HUES6 (cell line): ENCODE measurements at regions not wholly inside any gene's neighbourhood (a gene's known extent, or its start where the extent isn't known, plus 50 kb on each side); places are given as distances from the start of the nearest gene placed in this dataset.

Source experiments
- H3K27ac ChIP-seq: 2 replicates; pipeline ENCODE4 v1.7.0; 2013; ENCODE audit warnings: low read depth, mild to moderate bottlenecking, low read length, inconsistent platforms
- H3K27me3 ChIP-seq: 2 replicates; pipeline ENCODE4 v1.6.1; 2013; ENCODE audit warnings: low read length; ENCODE audit not compliant: control insufficient read depth, insufficient read depth
- H3K36me3 ChIP-seq: 2 replicates; pipeline ENCODE4 v1.6.1; 2013; ENCODE audit warnings: low read length; ENCODE audit not compliant: control insufficient read depth, insufficient read depth
- H3K4me1 ChIP-seq: 2 replicates; pipeline ENCODE4 v1.6.1; 2013; ENCODE audit warnings: low read length; ENCODE audit not compliant: control insufficient read depth, insufficient read depth
- H3K4me3 ChIP-seq: 2 replicates; pipeline ENCODE4 v1.5.1; 2013; ENCODE audit warnings: low read depth, low read length
- H3K9ac ChIP-seq: one replicate; pipeline ENCODE4 v1.6.1; 2013; ENCODE audit warnings: mild to moderate bottlenecking, low read length
- H3K9me3 ChIP-seq: 2 replicates; pipeline ENCODE4 v1.6.1; 2013; ENCODE audit warnings: low read depth, low read length; ENCODE audit not compliant: control insufficient read depth, insufficient read depth

DNA sequence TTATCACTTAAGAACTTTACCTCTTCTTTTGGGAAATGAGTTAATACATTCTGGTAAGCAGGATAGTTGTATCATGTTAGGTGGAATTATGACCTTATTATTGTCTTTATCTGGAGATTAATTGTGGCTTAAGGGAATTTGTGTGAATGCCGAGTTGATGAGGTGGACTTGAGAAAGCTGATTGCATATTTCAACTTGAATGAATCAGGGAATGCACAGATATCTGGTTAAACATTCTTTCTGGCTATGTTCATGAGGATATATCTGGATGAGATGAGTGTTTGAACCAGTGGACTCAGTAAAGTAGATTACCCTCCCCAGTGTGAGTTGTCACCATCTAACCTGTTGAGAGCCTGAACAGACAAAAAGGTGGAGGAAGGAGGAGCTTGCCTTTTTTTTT, 326.1 kb upstream of the GOT2 start:
- H3K27me3 ChIP-seq, result no peaks in the 10 kb centered on the region
- H3K27ac ChIP-seq, result no peak overlapping the region
- H3K9me3 ChIP-seq, result no peaks in the 10 kb centered on the region
- H3K4me1 ChIP-seq, result no peaks in the 10 kb centered on the region
- H3K9ac ChIP-seq, result no peak overlapping the region
- no peaks in the 10 kb centered on the region for H3K36me3 ChIP-seq
- H3K4me3 ChIP-seq, result no peak overlapping the region

DNA sequence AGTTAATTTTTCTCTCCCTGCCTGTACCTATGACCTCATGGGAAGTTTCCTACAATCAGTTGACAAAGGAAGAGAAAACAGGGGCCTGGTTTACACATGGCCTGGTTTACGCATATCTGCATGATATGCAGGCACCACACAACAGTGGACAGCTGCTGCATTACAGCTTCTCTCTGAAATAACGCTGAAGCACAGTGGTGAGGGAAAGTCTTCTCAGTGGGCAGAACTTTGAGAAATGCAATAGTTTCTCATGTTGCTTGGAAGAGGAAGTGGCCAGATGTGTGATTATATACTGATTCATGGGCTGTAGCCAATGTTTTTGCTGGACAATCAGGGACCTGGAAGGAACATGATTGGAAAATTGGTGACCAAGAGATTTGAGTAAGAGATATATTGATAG, 324.1 kb upstream of the GOT2 start:
- H3K36me3 ChIP-seq, result no peaks in the 10 kb centered on the region
- no peak overlapping the region for H3K27ac ChIP-seq
- H3K9ac ChIP-seq, result no peak overlapping the region
- H3K27me3 ChIP-seq, result no peaks in the 10 kb centered on the region
- H3K4me1 ChIP-seq, result no peaks in the 10 kb centered on the region
- H3K4me3 ChIP-seq, result no peak overlapping the region
- no peaks in the 10 kb centered on the region for H3K9me3 ChIP-seq

DNA sequence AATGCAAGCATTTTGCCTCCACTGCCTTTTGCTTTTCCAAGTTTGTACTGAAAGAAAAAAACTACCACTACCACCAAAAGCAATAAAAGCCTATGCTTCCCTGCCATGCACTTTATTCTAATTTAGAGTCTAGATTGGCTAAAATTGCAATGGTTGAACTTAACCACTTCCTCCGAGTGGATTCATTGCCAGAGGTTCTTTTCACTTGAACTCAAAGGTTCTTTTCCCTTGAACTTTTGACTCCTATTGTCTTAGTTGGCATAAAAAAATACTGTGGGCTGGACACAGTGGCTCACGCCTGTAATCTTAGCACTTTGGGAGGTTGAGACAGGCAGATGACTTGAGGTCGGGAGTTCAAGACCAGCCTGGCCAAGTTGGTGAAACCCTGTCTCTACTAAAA, 319.8 kb upstream of the GOT2 start:
- Histone ChIP-seq H3K27me3 (no peaks in the 10 kb centered on the region), H3K9ac (no peak overlapping the region), H3K27ac (no peak overlapping the region), H3K4me3 (no peak overlapping the region), H3K9me3 (no peaks in the 10 kb centered on the region), H3K4me1 (no peaks in the 10 kb centered on the region), H3K36me3 (no peaks in the 10 kb centered on the region)

DNA sequence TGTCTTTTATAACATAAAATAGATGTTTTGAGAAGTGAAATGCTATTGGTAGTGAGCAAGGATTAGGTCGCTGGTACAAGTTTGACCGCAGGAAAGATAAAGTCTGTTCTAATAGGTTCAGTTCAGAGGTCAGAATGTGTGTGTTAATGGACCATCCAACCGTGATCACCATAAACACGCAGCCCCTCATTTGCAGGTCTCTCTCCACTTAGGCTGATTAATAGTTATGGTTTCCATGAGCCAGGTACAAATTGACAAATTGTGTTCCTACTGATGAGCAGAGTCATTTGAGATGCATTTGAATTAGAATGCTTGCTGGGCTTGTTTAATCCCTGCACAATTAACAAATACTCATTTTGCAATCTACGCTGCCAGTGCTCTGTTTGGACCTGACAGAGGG, 318.1 kb upstream of the GOT2 start:
- H3K9me3 ChIP-seq, result no peaks in the 10 kb centered on the region
- H3K27me3 ChIP-seq, result no peaks in the 10 kb centered on the region
- no peaks in the 10 kb centered on the region for H3K4me1 ChIP-seq
- H3K36me3 ChIP-seq, result no peaks in the 10 kb centered on the region
- no peak overlapping the region for H3K27ac ChIP-seq
- no peak overlapping the region for H3K9ac ChIP-seq
- H3K4me3 ChIP-seq, result no peak overlapping the region

DNA sequence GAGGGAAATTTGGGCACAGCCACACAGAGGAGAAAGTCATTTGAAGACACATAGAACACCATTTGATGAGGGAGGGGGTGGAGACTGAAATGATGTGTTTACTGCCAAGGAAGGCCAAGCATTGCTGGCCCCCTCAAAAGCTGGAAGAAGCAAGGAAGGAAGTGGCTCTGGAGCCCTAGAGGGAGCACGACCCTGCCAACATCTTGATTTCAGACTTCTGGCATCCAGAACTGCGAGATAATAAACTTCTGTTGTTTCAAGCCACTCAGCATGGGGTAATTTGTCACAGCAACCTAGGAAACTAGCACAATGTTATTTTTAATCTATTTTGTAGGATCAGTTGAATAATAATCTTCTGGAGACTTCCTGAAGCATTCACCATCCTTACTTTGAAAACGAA, 314.8 kb upstream of the GOT2 start:
- Histone ChIP-seq H3K9ac (no peak overlapping the region), H3K4me3 (no peak overlapping the region), H3K27ac (no peak overlapping the region)

DNA sequence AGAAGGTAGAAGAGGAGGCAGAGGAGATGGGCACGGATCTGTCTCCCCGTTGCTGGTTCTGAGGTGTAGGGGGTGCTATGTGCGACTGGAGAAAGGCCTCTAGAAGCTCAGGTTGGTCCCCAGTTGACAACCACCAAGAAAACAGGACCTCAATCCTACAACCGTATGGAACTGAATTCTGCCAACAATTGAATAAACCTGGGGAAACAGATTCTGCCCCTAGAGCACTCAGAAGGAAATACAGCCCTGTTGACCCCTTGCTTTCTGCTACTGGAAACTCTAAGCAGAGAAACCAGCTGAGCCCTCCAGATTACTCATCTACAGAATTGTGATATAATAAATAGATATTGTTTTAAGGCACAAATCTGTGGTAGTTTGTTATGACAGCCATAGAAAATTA, 313.0 kb upstream of the GOT2 start:
- no peaks in the 10 kb centered on the region for H3K36me3 ChIP-seq
- no peaks in the 10 kb centered on the region for H3K4me1 ChIP-seq
- H3K9ac ChIP-seq, result no peak overlapping the region
- H3K4me3 ChIP-seq, result no peak overlapping the region
- H3K27me3 ChIP-seq, result no peaks in the 10 kb centered on the region
- no peaks in the 10 kb centered on the region for H3K9me3 ChIP-seq
- no peak overlapping the region for H3K27ac ChIP-seq

More for the DNA sequence above, 314.8 kb upstream of the GOT2 start:
- Histone ChIP-seq H3K36me3 (no peaks in the 10 kb centered on the region), H3K27me3 (no peaks in the 10 kb centered on the region), H3K4me1 (no peaks in the 10 kb centered on the region), H3K9me3 (no peaks in the 10 kb centered on the region)

DNA sequence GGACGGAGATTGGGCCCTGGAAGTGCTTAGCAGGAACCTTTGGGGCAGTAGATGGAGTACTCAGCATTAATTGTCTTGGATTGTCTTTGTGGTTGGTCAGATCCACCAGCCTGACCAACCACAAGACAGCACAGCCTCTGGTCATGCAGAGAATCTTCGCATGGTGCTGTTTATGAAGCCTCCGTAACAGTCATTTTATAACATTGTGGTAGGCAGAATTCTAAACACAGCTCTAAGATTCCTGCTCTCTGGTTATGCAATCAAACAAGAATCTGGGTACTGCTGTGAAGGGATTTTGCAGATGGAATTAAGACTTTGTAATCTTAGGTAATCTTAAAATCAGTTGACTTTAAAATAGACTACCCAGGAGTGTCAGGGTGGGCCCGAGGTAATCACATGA, 312.2 kb upstream of the GOT2 start:
- no peaks in the 10 kb centered on the region for H3K9me3 ChIP-seq
- H3K27ac ChIP-seq, result no peak overlapping the region
- no peaks in the 10 kb centered on the region for H3K4me1 ChIP-seq
- H3K36me3 ChIP-seq, result no peaks in the 10 kb centered on the region
- no peak overlapping the region for H3K9ac ChIP-seq
- H3K4me3 ChIP-seq, result no peak overlapping the region
- H3K27me3 ChIP-seq, result no peaks in the 10 kb centered on the region

DNA sequence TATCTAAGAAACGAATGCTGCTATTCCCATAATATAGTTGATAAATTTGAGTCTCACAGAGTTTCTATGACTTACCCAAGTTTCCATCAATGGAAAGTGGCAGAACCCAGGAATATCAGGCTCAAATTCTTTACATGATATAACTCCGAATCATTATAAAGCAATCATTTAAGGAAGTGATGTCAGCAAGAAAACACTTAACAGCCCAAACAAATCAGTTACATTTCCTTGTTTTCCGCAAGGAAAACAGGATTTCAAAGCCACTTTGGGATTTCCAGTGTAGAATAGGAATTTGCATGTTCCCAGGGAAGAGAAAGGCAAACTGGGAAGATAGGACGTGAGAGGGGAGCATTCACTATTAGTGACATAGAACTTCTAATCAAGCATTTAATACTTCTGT, 311.4 kb upstream of the GOT2 start:
- H3K9ac ChIP-seq, result no peak overlapping the region
- H3K27ac ChIP-seq, result no peak overlapping the region
- H3K4me3 ChIP-seq, result no peak overlapping the region
- H3K36me3 ChIP-seq, result no peaks in the 10 kb centered on the region
- no peaks in the 10 kb centered on the region for H3K4me1 ChIP-seq
- no peaks in the 10 kb centered on the region for H3K9me3 ChIP-seq
- no peaks in the 10 kb centered on the region for H3K27me3 ChIP-seq

DNA sequence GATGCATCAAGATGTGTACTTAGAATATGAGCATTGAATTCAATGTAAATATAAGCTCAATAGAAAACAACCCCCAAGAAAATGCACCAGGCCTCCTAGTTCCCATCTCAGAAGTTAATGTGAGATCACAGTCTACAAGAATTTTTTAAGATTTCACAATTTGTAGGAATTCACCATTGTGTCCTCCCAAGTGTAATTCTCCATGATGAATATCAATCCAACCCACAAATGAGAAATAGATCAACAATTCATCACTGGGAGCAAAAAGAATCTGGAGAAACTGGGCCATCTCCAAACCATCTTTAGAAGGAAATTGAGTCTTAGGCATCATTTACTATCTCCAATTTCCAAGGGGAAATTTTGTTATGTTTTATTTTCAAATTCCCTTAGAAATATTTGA, 310.5 kb upstream of the GOT2 start:
- no peak overlapping the region for H3K4me3 ChIP-seq
- no peaks in the 10 kb centered on the region for H3K27me3 ChIP-seq
- H3K9ac ChIP-seq, result no peak overlapping the region
- no peaks in the 10 kb centered on the region for H3K36me3 ChIP-seq
- no peak overlapping the region for H3K27ac ChIP-seq
- H3K4me1 ChIP-seq, result no peaks in the 10 kb centered on the region
- no peaks in the 10 kb centered on the region for H3K9me3 ChIP-seq

DNA sequence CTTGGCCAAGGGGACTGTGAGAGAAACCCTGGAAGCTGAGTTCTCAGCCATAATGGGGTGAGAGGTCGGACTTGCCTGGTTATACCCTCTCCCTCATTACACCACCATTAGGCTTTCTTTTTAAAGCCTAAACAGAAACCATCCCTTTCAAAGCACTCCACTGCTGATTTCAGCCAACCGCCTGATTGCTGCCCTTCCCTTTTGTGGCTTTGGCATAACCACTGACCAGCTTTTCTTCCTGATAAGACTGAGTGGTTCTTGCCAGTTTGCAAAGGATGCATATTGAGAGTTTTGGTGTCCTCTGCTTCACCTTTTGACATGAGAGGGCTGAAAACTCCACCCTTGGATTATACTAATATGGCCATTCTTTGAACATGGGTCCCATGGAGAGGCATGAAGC, 308.2 kb upstream of the GOT2 start:
- Histone ChIP-seq H3K4me1 (no peaks in the 10 kb centered on the region), H3K9ac (no peak overlapping the region), H3K36me3 (no peaks in the 10 kb centered on the region), H3K9me3 (no peaks in the 10 kb centered on the region), H3K27ac (no peak overlapping the region), H3K27me3 (no peaks in the 10 kb centered on the region), H3K4me3 (no peak overlapping the region)

DNA sequence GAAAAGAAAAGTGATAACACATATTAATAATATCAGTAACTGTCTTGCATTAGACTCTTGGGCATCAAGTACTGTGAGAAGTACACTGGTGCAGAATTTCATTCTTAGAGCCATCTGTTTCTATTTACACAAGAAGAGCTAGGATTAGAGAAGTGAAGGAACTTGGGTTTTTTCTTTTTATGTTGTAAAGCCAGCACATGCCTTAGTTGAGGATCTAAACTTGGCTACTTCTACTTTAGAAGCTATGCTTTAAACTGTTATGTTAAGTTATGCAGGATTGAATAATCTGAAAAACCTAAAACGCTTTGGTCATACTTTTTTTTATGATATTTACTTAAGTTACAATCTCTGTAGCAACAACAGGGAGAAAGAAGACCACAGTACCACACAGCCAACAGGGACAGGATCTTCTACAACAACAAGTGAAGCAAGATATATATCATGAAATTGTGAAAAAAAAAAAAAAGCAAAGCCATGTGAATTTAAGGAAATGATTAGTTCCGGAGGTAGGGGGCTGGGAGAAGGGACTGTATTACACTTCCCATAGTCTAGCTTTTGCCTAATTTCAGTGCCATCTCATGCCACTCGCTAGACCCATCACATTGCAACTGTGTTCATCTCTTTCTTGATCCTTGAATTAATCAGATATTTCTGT, 305.1 kb upstream of the GOT2 start:
- no peaks in the 10 kb centered on the region for H3K9me3 ChIP-seq
- no peak overlapping the region for H3K9ac ChIP-seq
- no peaks in the 10 kb centered on the region for H3K27me3 ChIP-seq
- H3K36me3 ChIP-seq, result no peaks in the 10 kb centered on the region
- H3K27ac ChIP-seq, result no peak overlapping the region
- no peaks in the 10 kb centered on the region for H3K4me1 ChIP-seq
- no peak overlapping the region for H3K4me3 ChIP-seq
